ENCODE measurements at regions not wholly inside any gene's neighbourhood (a gene's known extent, or its start where the extent isn't known, plus 50 kb on each side); places are given as distances from the start of the nearest gene placed in this dataset.

DNA sequence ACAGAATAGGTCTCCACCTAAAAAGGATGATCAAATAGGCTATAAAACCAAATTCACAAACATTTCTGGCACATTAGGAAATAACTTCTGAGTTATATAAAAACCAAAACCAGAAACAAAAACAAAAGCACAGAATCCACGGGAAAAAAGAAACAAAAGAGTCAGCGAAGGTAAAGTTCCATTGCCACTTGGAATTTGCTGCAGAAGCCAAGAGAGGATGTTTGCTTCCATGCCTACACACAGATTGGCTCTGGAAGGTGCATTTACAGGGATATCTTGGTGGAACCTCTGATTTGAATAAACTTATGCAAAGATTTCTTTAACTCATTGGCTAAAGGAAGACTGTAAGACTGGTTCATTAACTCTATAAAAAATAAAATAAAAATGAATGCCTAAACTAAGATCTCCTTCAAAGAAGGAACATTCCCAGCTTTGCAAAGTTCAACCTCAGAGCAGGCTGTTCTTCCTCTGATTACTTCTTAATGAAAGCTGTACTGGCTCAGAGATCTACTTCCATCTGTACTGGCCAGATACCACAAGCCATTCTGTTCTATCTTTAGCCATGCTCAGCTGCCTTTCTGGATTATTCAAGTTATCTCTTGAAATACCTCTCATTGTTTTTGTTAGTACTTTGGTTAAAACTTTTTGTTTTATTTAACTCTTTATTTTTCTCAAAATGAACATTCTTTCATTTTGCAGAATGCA, 537.5 kb upstream of the CCDC54 start:
- TF ChIP-seq, protein P1, sequence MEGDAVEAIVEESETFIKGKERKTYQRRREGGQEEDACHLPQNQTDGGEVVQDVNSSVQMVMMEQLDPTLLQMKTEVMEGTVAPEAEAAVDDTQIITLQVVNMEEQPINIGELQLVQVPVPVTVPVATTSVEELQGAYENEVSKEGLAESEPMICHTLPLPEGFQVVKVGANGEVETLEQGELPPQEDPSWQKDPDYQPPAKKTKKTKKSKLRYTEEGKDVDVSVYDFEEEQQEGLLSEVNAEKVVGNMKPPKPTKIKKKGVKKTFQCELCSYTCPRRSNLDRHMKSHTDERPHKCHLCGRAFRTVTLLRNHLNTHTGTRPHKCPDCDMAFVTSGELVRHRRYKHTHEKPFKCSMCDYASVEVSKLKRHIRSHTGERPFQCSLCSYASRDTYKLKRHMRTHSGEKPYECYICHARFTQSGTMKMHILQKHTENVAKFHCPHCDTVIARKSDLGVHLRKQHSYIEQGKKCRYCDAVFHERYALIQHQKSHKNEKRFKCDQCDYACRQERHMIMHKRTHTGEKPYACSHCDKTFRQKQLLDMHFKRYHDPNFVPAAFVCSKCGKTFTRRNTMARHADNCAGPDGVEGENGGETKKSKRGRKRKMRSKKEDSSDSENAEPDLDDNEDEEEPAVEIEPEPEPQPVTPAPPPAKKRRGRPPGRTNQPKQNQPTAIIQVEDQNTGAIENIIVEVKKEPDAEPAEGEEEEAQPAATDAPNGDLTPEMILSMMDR (IDR thresholded peaks at IDR 0.05) = no peak
- TF ChIP-seq ZFX (IDR thresholded peaks at IDR 0.05; ENCODE audit: borderline replicate concordance) = no peak

Measured in 22Rv1 (cell line).